Tibial nerve (tissue), 4 donors: ENCODE measurements at regions not wholly inside any gene's neighbourhood (a gene's known extent, or its start where the extent isn't known, plus 50 kb on each side); places are given as distances from the start of the nearest gene placed in this dataset.

Experiments
- DNase-seq, 2 donors: peaks; one replicate each; pipeline ENCODE4 v3.0.0-alpha.2; 2019; ENCODE audit warnings: low spot score in 2 of 2
- H3K27ac ChIP-seq, 4 donors: fragments of 200-600 bp; sonication (generic) in 3 of 4; one replicate each; pipeline ENCODE4 v1.5.1; 2017 to 2019; ENCODE audit warnings: mild to moderate bottlenecking in 1 of 4
- H3K27me3 ChIP-seq, 2 donors: fragments of 200-600 bp; sonication (generic) in 1 of 2; one replicate each; pipeline versions ENCODE4 v1.5.1 to v1.6.0; 2017 to 2019
- H3K36me3 ChIP-seq, 3 donors: fragments of 200-600 bp; sonication (generic); one replicate each; pipeline ENCODE4 v1.5.1; 2018 to 2019
- H3K4me1 ChIP-seq, 4 donors: fragments of 200-600 bp; sonication (generic) in 3 of 4; one replicate each; pipeline ENCODE4 v1.5.1; 2017 to 2019
- H3K4me3 ChIP-seq, 4 donors: fragments of 200-600 bp; sonication (generic) in 3 of 4; one replicate each; pipeline ENCODE4 v1.5.1; 2017 to 2019; ENCODE audit warnings: mild to moderate bottlenecking in 1 of 4, moderate library complexity in 1 of 4
- H3K9me3 ChIP-seq, 4 donors: fragments of 200-600 bp; sonication (generic) in 3 of 4; one replicate each; pipeline ENCODE4 v1.5.1; 2017 to 2019
- CTCF ChIP-seq, 5 experiments: fragments of 200-600 bp in 3 of 5; fragments of 450-650 bp in 2 of 5; sonication (generic) in 3 of 5; IDR thresholded peaks; one replicate each; pipeline ENCODE4 v1.5.1; 2016 to 2019; ENCODE audit warnings: antibody characterized with exemption in 5 of 5, mild to moderate bottlenecking in 3 of 5, moderate library complexity in 2 of 5
- EP300 ChIP-seq, 2 donors: sonication (generic); formaldehyde crosslinking; IDR thresholded peaks; one replicate each; pipeline ENCODE4 v1.6.1; 2017; ENCODE audit warnings: antibody characterized with exemption in 2 of 2, mild to moderate bottlenecking in 1 of 2
- POLR2A ChIP-seq, 2 donors: fragments of 450-650 bp; IDR thresholded peaks; one replicate each; pipeline ENCODE4 v1.6.1; 2017; ENCODE audit warnings: antibody characterized with exemption in 2 of 2, mild to moderate bottlenecking in 2 of 2, moderate library complexity in 2 of 2
- WGBS, 2 donors: methylation state at CpG; one replicate each; pipeline ENCODE4 v1.1.5; 2018; 5-methylcytosine and 5-hydroxymethylcytosine counted together

GRCh38 chr11:110918351-110918750, 206.1 kb upstream of the ARHGAP20 start:
- no peak for TF ChIP-seq POLR2A (IDR thresholded peaks at IDR 0.05)
- TF ChIP-seq CTCF (IDR thresholded peaks at IDR 0.05), result no peak
- no peak for TF ChIP-seq EP300 (IDR thresholded peaks at IDR 0.05)
- Histone ChIP-seq H3K36me3 (no peaks in the 10 kb centered on the region), H3K27ac (no peak overlapping the region), H3K4me3 (no peak overlapping the region), H3K9me3 (no peaks in the 10 kb centered on the region), H3K27me3 (no peaks in the 10 kb centered on the region), H3K4me1 (peaks cover 0 to 23% (median 3%) of the 10 kb centered on the region in 4 donors)
- 81 to 88% methylated on average over 1 of the region's 1 CpG for WGBS, 2 donors
- no peak for DNase-seq

- Histone ChIP-seq H3K36me3 (no peaks in the 10 kb centered on the region), H3K27ac (no peak overlapping the region), H3K4me3 (no peak overlapping the region), H3K4me1 (no peaks in the 10 kb centered on the region), H3K9me3 (no peaks in the 10 kb centered on the region), H3K27me3 (no peaks in the 10 kb centered on the region)
- WGBS, 2 donors, result 53 to 66% methylated on average over 3 of the region's 3 CpGs
- no peak for DNase-seq
- TF ChIP-seq CTCF (IDR thresholded peaks at IDR 0.05) (no peak), EP300 (IDR thresholded peaks at IDR 0.05) (no peak), POLR2A (IDR thresholded peaks at IDR 0.05) (no peak)
These were observed 200.2 kb upstream of the ARHGAP20 start for GRCh38 chr11:110912437-110912836.

GRCh38 chr11:110910384-110910783, 198.1 kb upstream of the ARHGAP20 start:
- no peak overlapping the region for H3K27ac ChIP-seq

GRCh38 chr11:110909336-110909735, 197.1 kb upstream of the ARHGAP20 start:
- Histone ChIP-seq H3K4me1 (no peaks in the 10 kb centered on the region), H3K9me3 (no peaks in the 10 kb centered on the region), H3K36me3 (no peaks in the 10 kb centered on the region), H3K4me3 (no peak overlapping the region), H3K27me3 (no peaks in the 10 kb centered on the region), H3K27ac (no peak overlapping the region)
- TF ChIP-seq POLR2A (IDR thresholded peaks at IDR 0.05) (no peak), CTCF (IDR thresholded peaks at IDR 0.05) (no peak), EP300 (IDR thresholded peaks at IDR 0.05) (no peak)
- 67 to 75% methylated on average over 8 of the region's 8 CpGs for WGBS, 2 donors
- DNase-seq, result no peak

More at GRCh38 chr11:110910384-110910783, 198.1 kb upstream of the ARHGAP20 start:
- TF ChIP-seq POLR2A (IDR thresholded peaks at IDR 0.05) (no peak), CTCF (IDR thresholded peaks at IDR 0.05) (no peak), EP300 (IDR thresholded peaks at IDR 0.05) (no peak)
- Histone ChIP-seq H3K9me3 (no peaks in the 10 kb centered on the region), H3K36me3 (no peaks in the 10 kb centered on the region), H3K27me3 (no peaks in the 10 kb centered on the region), H3K4me1 (no peaks in the 10 kb centered on the region), H3K4me3 (no peak overlapping the region)
- 52 to 56% methylated on average over 2 of the region's 2 CpGs for WGBS, 2 donors
- DNase-seq, result no peak

- DNase-seq, result no peak
- H3K27ac ChIP-seq, result no peak overlapping the region
These were observed 196.3 kb upstream of the ARHGAP20 start for GRCh38 chr11:110908401-110909105.

More at GRCh38 chr11:110908401-110909105, 196.3 kb upstream of the ARHGAP20 start:
- no peaks in the 10 kb centered on the region for H3K36me3 ChIP-seq
- no peak overlapping the region for H3K4me3 ChIP-seq
- H3K9me3 ChIP-seq, result no peaks in the 10 kb centered on the region
- WGBS, 2 donors, result 66 to 70% methylated on average over 3 of the region's 3 CpGs
- H3K4me1 ChIP-seq, result no peaks in the 10 kb centered on the region
- H3K27me3 ChIP-seq, result no peaks in the 10 kb centered on the region
- TF ChIP-seq EP300 (IDR thresholded peaks at IDR 0.05), result no peak
